GM18508 (cell line): ENCODE measurements at regions not wholly inside any gene's neighbourhood (a gene's known extent, or its start where the extent isn't known, plus 50 kb on each side); places are given as distances from the start of the nearest gene placed in this dataset.
A peak's percentile ranks its signal among the peaks of the same experiment; 100 is the strongest.
"Not testable (repeated sequence)": the region's sequence is repeated elsewhere in the genome, so short reads cannot be mapped to it uniquely, and the experiment has no call there.

Source experiments
- ATAC-seq: cut with Tn5 transposase; IDR thresholded peaks from one replicate; pipeline ENCODE4 v1.9.1; 2021; ENCODE audit warnings: moderate number of reproducible peaks; ENCODE audit not compliant: insufficient read depth, unreplicated experiment

DNA sequence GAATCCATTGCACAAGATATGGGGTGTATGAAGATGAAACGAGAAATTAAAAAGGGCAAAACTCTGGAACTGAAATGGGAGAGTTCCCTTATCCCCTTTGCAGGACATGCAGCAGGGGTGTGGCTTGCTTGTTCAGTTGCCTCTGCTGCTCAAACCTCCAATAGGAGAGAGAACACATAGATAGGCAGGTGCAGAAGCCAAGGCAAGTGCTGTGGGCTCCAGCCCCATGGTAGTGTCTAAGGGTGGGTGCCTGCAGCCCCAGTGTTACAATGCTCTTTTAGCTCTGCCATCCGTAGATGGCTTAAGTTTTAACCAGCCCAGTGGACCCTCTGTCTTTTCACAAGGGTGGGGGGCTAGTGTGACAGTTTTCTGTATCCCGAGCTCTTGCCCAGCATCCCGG is 69.7 kb downstream of the CMAS start:
- ATAC-seq: no peak

DNA sequence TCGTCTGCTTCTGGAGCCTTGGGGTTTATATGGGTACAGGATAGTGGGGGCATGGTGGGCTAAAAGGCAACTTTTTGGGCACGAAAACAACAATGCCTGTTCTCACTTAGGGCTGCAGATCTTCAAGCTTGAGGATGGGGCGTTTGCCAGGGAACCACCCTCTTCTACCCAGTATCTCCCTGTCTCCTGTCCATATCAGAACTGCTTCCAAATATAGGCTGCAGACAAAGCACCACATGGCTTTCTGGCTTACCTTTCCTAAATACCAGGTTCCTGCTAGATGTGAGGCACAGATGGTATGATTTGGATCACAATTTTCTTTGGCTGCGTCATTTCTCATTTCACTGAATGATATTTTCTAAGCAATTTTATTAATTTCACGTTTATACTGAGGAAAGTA is 70.4 kb downstream of the CMAS start:
- ATAC-seq: no peak

DNA sequence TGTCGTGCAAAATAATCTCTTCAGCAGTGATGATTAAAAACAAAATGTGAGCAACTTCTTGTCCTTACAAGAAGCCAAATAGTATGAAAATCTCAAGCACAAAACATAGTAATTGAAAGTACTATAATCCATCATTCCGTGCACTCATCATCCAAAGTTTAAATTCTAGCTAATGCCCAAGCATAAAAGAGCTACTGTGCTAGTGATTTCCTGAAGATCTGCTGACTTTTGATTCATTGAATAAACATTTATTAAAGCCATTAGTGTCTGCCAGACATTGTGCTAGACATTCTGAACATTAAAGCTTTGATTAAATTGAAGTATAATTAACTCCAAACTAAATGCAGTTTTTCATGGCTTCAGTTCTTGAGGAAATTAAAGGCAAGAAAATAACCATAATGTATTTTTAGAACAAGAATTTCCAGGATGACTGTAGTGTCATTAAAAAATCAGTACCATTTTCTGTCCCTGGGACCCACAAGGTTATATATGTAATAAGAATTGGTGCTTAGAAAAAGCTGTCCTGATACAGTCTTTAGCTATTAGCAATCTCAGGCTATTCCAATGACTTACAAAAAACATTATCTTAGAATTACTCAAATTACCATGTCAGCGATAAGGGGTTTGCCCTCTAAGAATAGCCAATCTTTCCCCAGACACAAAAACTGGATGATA is 71.7 kb downstream of the CMAS start:
- no peak for ATAC-seq

DNA sequence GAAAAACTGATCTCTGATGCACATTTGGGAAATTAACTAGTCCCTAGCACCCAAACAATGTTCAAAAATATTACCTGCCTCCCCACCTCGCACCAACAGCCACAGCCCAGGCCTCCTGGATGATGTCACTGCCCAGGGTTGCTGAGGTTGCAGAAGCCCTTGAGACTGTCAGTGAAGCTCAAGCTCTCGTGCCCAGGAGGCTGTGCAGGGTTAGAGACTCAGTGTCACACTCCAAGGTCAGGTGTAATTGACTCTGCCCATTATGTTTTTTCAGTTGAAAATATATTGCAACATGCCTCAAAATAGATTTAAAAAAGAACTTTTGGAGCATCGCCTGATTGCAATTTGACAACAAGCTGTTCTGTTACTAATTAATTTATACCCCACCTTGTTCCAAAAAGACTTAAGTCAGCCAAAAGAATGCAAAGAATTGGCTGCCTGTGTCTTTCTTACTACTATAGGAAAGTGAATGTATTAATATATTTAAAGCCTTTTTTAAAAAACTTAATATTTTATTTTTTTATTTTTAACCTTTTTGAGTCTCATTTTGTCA is 72.3 kb downstream of the CMAS start:
- ATAC-seq: no peak

DNA sequence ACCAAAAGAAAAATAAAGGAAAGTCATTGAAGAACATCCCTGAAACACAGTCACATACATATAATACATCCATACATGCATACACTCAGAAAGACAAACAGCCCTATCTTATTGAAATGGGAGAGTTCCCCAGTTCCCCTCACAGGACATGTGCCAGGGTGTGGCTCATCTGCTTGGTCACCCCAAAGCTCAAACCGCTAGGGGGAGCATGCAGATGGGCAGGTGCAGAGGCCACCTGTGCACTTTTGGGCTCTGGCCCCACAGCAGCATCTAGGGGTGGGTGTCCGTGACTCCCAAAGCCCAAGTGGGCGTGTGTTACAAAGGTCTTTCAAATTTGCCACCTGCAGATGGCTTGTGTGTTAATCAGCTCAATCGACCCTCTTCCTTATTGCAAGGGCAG is 75.2 kb downstream of the CMAS start:
- ATAC-seq: peak; percentile 51

DNA sequence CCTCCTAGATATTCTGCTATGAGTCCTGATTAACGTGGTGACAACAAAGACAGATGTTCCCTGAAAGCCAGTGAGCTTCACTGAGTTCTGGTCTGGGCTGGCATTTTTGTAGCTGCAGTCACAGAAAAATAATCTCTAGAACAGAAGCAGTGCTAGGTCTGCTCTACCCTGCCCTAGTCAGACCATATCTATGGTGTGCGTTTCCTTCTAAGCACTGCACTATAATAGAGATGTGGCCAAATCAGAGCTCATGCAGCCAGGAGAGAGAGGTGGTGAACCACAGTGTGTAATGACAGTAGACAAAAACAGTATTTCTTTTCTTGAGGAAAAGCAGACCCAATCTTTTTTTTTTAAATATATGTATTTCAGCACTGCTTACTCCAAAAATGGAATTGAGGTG is 76.3 kb downstream of the CMAS start:
- no peak for ATAC-seq

DNA sequence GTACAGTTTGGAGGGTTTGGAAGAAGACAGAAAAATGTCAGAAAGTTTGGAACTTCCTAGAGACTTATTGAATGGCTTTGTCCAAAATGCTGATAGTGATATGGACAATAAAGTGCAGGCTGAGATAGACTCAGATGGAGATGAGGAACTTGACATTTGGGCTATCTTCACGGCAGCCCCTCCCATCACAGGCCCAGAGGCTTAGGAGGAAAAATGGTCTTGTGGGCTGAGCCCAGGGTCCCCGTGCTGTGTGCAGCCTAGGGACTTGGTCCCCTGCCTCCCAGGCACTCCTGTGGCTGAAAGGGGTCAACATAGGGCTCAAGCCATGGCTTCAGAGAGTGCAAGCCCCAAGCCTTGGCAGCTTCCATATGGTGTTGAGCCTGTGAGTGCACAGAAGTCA is 79.0 kb downstream of the CMAS start:
- no peak for ATAC-seq

DNA sequence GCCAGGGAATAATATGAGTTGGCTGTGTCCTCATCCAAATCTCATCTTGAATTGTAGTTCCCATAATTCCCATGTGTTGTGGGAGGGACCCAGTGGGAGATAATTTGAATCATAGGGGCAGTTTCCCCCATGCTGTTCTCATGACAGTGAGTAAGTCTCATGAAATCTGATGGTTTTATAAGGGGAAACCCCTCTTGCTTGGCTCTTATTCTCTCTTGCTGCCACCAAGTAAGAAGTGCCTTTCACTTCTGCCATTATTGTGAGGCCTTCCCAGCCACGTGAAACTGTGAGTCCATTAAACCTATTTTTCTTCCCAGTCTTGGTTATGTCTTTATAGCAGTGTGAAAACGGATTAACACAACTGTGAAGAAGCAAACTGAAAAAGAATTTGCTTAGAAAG is 80.1 kb downstream of the CMAS start:
- not testable (repeated sequence) for ATAC-seq

DNA sequence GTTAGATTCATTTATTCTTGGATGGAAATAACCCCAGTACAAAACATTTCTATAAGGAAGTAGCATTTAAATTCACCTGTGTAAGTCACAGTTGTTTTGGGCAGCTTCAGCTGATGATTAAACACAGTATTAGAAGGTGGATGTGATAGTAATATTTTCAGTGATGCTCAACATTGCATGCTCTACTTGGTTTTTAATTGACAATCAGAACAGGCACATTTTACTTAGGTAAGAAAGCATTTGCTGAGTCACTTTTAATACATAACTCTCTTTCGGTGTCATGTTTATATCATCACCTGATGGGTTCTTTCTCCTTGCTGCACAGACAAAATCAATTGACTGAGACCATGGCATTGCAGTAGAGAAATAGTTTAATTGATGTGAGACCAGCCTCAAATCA is 80.7 kb downstream of the CMAS start:
- no peak for ATAC-seq

DNA sequence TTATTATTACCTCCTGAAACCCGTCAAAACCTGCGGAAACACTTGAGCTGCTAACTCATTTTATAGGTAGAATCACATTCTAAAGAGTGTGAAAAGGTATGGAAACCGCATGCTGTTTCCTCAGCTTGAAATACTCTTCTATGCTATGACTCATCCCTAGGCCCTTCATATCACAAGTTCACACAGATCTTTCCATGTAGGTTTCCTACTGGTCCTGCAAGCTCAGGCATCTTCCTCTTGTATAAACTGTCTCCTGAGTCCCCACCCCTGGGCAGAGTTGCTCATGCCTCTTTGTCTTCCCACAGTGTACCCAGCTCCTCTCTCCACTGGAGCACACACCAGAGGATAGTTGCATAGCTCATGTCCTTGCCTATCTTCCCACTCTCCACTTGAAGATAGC is 84.7 kb downstream of the CMAS start:
- ATAC-seq: no peak

DNA sequence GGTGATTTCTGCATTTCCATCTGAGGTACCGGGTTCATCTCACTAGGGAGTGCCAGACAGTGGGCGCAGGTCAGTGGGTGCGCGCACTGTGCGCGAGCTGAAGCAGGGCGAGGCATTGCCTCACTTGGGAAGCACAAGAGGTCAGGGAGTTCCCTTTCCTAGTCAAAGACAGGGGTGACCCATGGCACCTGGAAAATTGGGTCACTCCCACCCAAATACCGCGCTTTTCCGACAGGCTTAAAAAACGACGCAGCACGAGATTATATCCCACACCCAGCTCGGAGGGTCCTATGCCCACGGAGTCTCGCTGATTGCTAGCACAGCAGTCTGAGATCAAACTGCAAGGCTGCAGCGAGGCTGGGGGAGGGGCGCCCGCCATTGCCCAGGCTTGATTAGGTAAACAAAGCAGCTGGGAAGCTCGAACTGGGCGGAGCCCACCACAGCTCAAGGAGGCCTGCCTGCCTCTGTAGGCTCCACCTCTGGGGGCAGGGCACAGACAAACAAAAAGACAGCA is 90.6 kb downstream of the CMAS start:
- ATAC-seq: not testable (repeated sequence)
